WERI-Rb-1 (cell line): ENCODE measurements at regions not wholly inside any gene's neighbourhood (a gene's known extent, or its start where the extent isn't known, plus 50 kb on each side); places are given as distances from the start of the nearest gene placed in this dataset.
"Not testable (repeated sequence)": the region's sequence is repeated elsewhere in the genome, so short reads cannot be mapped to it uniquely, and the experiment has no call there.

ENCODE experiments used
- DNase-seq: peaks from one replicate; pipeline ENCODE4 v3.0.0-alpha.2; 2020
- H3K27ac ChIP-seq: fragments of 250-450 bp; sonication (Bioruptor Pico); 2 replicates; pipeline ENCODE4 v1.5.1; 2020; ENCODE audit warnings: mild to moderate bottlenecking, moderate library complexity
- H3K27me3 ChIP-seq: fragments of 250-450 bp; sonication (Bioruptor Pico); 2 replicates; pipeline ENCODE4 v1.5.1; 2021; ENCODE audit warnings: mild to moderate bottlenecking, low read depth, moderate library complexity; ENCODE audit not compliant: insufficient read depth, severe bottlenecking
- H3K36me3 ChIP-seq: fragments of 250-450 bp; sonication (Bioruptor Pico); 2 replicates; pipeline ENCODE4 v1.5.1; 2020; ENCODE audit warnings: mild to moderate bottlenecking, moderate library complexity
- H3K4me3 ChIP-seq: 2 replicates; pipeline ENCODE4 v1.5.1; 2011; ENCODE audit warnings: low read depth, mild to moderate bottlenecking, control low read depth, low read length
- H3K9me3 ChIP-seq: fragments of 250-450 bp; sonication (Bioruptor Pico); 2 replicates; pipeline ENCODE4 v1.5.1; 2021; ENCODE audit warnings: mild to moderate bottlenecking, moderate library complexity; ENCODE audit not compliant: severe bottlenecking
- CTCF ChIP-seq: IDR thresholded peaks from 2 replicates; pipeline ENCODE4 v1.5.1; 2011; ENCODE audit warnings: low read depth, mild to moderate bottlenecking, control low read depth, inconsistent platforms, low read length

GRCh38 chr3:101117980-101118379 is 124.8 kb upstream of the ABI3BP start:
- DNase-seq, result no peak
- Histone ChIP-seq H3K27ac (no peak overlapping the region), H3K4me3 (no peak overlapping the region), H3K9me3 (no peaks in the 10 kb centered on the region), H3K36me3 (no peaks in the 10 kb centered on the region), H3K27me3 (no peaks in the 10 kb centered on the region)
- no peak for TF ChIP-seq CTCF

- DNase-seq, result no peak
- H3K36me3 ChIP-seq, result no peaks in the 10 kb centered on the region
- H3K9me3 ChIP-seq, result no peaks in the 10 kb centered on the region
- H3K4me3 ChIP-seq, result no peak overlapping the region
- TF ChIP-seq CTCF, result no peak
- no peaks in the 10 kb centered on the region for H3K27me3 ChIP-seq
- H3K27ac ChIP-seq, result no peak overlapping the region
Measured at GRCh38 chr3:101117465-101117864, 124.2 kb upstream of the ABI3BP start.

GRCh38 chr3:101110295-101110694 is 117.1 kb upstream of the ABI3BP start:
- DNase-seq, result not testable (repeated sequence)

DNA sequence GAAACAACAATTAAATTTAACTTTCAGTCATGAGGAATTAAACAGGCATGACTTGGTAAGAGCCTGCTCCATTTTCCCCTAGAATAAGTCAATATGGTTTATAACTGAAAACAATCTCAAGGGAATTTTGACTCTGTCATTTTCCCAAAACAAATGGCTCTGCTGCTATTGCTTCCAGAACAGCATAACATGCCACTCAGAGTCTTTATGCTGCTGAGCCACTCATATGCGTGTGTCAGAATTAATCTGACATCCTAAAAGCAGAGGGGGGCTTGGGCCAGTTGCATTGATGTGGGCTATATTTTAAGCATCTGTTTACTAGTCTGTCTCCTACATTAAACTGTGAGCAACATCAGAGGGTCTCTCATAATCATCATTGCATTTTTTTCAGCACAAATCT is 111.1 kb upstream of the ABI3BP start:
- H3K4me3 ChIP-seq, result no peak overlapping the region
- no peak for DNase-seq
- H3K36me3 ChIP-seq, result no peaks in the 10 kb centered on the region
- TF ChIP-seq CTCF, result no peak
- H3K27ac ChIP-seq, result no peak overlapping the region
- H3K27me3 ChIP-seq, result no peaks in the 10 kb centered on the region
- H3K9me3 ChIP-seq, result no peaks in the 10 kb centered on the region

More at GRCh38 chr3:101110295-101110694, 117.1 kb upstream of the ABI3BP start:
- not testable (repeated sequence) for H3K27ac ChIP-seq, H3K36me3 ChIP-seq, H3K27me3 ChIP-seq, H3K4me3 ChIP-seq, H3K9me3 ChIP-seq

- no peaks in the 10 kb centered on the region for H3K27me3 ChIP-seq
- no peak for DNase-seq
- H3K9me3 ChIP-seq, result no peaks in the 10 kb centered on the region
- TF ChIP-seq CTCF, result no peak
- H3K27ac ChIP-seq, result no peak overlapping the region
- no peak overlapping the region for H3K4me3 ChIP-seq
- H3K36me3 ChIP-seq, result no peaks in the 10 kb centered on the region
Measured at GRCh38 chr3:101102678-101103296, 109.6 kb upstream of the ABI3BP start.

- Histone ChIP-seq H3K36me3 (no peaks in the 10 kb centered on the region), H3K27ac (no peak overlapping the region), H3K9me3 (no peaks in the 10 kb centered on the region), H3K27me3 (no peaks in the 10 kb centered on the region), H3K4me3 (no peak overlapping the region)
- DNase-seq, result no peak
- TF ChIP-seq CTCF, result no peak
Measured at GRCh38 chr3:101100361-101101009, 107.3 kb upstream of the ABI3BP start.
